Body of pancreas (tissue), 4 donors: ENCODE measurements at regions not wholly inside any gene's neighbourhood (a gene's known extent, or its start where the extent isn't known, plus 50 kb on each side); places are given as distances from the start of the nearest gene placed in this dataset.

Experiments
- POLR2A ChIP-seq, 3 donors: fragments of 450-650 bp; IDR thresholded peaks; one replicate each; pipeline ENCODE4 v1.6.1; 2016; ENCODE audit warnings: antibody characterized with exemption in 3 of 3, mild to moderate bottlenecking in 2 of 3
- TF ChIP-seq, protein P1 (sequence below), 7 experiments: fragments of 450-650 bp in 4 of 7; fragments of 200-600 bp in 3 of 7; sonication (generic) in 3 of 7; IDR thresholded peaks; one replicate each; pipeline ENCODE4 v1.5.1; 2016 to 2019; ENCODE audit warnings: antibody characterized with exemption in 7 of 7

DNA sequence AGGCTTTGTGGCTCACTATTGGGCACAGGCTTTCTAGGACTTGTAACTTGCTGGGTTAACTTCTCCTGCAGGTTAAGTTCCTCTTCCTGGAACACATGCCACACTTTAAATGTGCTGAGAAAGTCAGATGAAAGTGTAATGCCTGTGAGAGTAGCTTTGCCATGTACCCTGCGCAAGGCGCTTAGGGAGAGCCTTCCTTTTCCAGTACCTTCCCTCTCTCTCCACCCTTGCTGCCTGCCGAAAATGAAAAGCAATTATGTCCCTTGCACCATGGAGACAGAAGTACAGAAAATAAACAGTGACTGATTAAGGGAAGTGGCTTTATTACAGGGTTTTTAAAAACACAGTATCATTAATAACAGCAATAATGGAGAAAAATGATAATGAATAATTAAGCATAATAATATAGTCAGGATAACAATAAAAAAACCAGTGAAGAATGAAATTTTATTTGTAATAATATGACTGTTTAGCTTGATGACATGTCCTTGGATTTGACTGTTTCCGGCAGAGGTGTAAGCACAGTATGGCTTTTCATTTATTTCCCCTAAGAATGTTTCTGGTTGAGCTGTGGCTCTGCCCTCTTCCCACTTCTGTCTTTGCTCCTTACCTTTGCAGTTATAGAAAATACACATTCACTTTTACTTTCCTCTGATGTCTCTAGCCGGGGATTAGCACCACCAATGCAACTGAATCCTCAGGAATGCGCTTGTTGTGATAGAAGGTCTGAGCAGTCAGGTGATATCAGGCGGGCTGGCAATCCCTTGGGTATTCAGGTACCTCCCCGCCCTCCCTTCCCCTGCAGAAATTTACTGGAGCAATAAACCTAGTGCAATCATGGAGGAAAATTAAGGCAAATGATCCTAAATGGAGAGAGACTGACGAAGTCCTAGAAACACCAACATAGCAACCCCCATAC, 472.3 kb upstream of the CITED2 start:
- TF ChIP-seq, protein P1, sequence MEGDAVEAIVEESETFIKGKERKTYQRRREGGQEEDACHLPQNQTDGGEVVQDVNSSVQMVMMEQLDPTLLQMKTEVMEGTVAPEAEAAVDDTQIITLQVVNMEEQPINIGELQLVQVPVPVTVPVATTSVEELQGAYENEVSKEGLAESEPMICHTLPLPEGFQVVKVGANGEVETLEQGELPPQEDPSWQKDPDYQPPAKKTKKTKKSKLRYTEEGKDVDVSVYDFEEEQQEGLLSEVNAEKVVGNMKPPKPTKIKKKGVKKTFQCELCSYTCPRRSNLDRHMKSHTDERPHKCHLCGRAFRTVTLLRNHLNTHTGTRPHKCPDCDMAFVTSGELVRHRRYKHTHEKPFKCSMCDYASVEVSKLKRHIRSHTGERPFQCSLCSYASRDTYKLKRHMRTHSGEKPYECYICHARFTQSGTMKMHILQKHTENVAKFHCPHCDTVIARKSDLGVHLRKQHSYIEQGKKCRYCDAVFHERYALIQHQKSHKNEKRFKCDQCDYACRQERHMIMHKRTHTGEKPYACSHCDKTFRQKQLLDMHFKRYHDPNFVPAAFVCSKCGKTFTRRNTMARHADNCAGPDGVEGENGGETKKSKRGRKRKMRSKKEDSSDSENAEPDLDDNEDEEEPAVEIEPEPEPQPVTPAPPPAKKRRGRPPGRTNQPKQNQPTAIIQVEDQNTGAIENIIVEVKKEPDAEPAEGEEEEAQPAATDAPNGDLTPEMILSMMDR (IDR thresholded peaks at IDR 0.05) = no peak
- no peak for TF ChIP-seq POLR2A (IDR thresholded peaks at IDR 0.05)
